ENCODE measurements at regions not wholly inside any gene's neighbourhood (a gene's known extent, or its start where the extent isn't known, plus 50 kb on each side); places are given as distances from the start of the nearest gene placed in this dataset.
"Not testable (repeated sequence)": the region's sequence is repeated elsewhere in the genome, so short reads cannot be mapped to it uniquely, and the experiment has no call there.

- no peaks in the 10 kb centered on the region for H3K79me2 ChIP-seq
- no peaks in the 10 kb centered on the region for H3K27me3 ChIP-seq (ENCODE audit: control insufficient read depth, insufficient read depth, low read length)
- no peak overlapping the region for H3K4me3 ChIP-seq (ENCODE audit: low read depth, low read length)
- H3K9ac ChIP-seq, result no peak overlapping the region
- H3K4me1 ChIP-seq, result no peaks in the 10 kb centered on the region
- H3K4me2 ChIP-seq (ENCODE audit: low read length), result no peak overlapping the region
- no peaks in the 10 kb centered on the region for H3K9me3 ChIP-seq (ENCODE audit: control insufficient read depth, low read length)
- H3K27ac ChIP-seq, result no peak overlapping the region
- H3K36me3 ChIP-seq (ENCODE audit: control insufficient read depth, insufficient read depth, low read length), result no peaks in the 10 kb centered on the region
- no peak overlapping the region for H2AFZ ChIP-seq
- no peak for TF ChIP-seq CTCF (IDR thresholded peaks at IDR 0.05)
Observed at GRCh38 chr9:7636838-7637467, 162.6 kb downstream of the DMAC1 start.

DNA sequence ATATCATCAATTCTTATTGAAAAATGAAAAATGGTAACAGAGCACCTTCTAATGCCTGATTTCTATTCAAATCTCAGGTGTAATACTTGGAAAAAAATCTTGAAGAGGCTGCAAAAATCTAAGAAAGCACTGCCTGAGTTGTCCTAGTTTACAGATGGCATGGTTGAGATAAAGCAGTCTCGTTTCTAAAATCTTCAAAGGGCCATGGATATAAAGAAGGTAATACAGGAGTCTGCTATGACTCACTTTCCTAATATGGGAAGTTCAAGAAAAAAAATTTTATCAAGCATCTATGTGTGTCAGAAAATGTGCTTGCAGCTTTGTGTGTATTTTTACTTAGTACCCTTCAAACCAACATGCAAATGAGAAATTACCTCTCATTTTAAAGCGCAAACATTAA is 163.3 kb downstream of the DMAC1 start:
- Histone ChIP-seq H3K27me3 (ENCODE audit: control insufficient read depth, insufficient read depth, low read length) (no peaks in the 10 kb centered on the region), H2AFZ (no peak overlapping the region), H3K9ac (no peak overlapping the region), H3K4me1 (no peaks in the 10 kb centered on the region), H3K79me2 (no peaks in the 10 kb centered on the region), H3K4me3 (ENCODE audit: low read depth, low read length) (no peak overlapping the region), H3K4me2 (ENCODE audit: low read length) (no peak overlapping the region), H3K36me3 (ENCODE audit: control insufficient read depth, insufficient read depth, low read length) (no peaks in the 10 kb centered on the region), H3K9me3 (ENCODE audit: control insufficient read depth, low read length) (no peaks in the 10 kb centered on the region), H3K27ac (no peak overlapping the region)
- no peak for TF ChIP-seq CTCF (IDR thresholded peaks at IDR 0.05)

DNA sequence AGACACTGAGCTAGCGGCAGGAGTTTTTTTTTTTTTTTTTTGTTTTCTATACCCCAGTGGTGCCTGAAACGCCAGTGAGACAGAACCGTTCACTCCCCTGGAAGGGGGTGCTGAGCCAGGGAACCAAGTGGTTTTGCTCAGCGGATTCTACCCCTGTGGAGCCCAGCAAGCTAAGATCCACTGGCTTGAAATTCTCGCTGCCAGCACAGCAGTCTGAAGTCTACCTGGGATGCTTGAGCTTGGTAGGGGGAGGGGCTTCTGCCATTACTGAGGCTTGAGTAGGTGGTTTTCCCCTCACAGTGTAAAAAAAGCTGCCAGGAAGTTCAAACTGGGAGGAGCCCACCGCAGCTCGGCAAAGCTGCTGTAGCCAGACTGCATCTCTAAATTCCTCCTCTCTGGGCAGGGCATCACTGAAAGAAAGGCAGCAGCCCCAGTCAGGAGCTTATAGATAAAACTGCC is 173.0 kb downstream of the DMAC1 start:
- H2AFZ ChIP-seq; H3K4me3 ChIP-seq (ENCODE audit: low read depth, low read length); H3K27ac ChIP-seq; H3K4me2 ChIP-seq (ENCODE audit: low read length); H3K79me2 ChIP-seq; H3K36me3 ChIP-seq (ENCODE audit: control insufficient read depth, insufficient read depth, low read length); H3K4me1 ChIP-seq; H3K9me3 ChIP-seq (ENCODE audit: control insufficient read depth, low read length); H3K27me3 ChIP-seq (ENCODE audit: control insufficient read depth, insufficient read depth, low read length); H3K9ac ChIP-seq: not testable (repeated sequence)

- no peak overlapping the region for H3K4me2 ChIP-seq (ENCODE audit: low read length)
- no peaks in the 10 kb centered on the region for H3K79me2 ChIP-seq
- H3K4me3 ChIP-seq (ENCODE audit: low read depth, low read length), result no peak overlapping the region
- H3K4me1 ChIP-seq, result no peaks in the 10 kb centered on the region
- no peak for TF ChIP-seq CTCF (IDR thresholded peaks at IDR 0.05)
- no peak overlapping the region for H2AFZ ChIP-seq
- H3K9ac ChIP-seq, result no peak overlapping the region
- H3K36me3 ChIP-seq (ENCODE audit: control insufficient read depth, insufficient read depth, low read length), result no peaks in the 10 kb centered on the region
- H3K9me3 ChIP-seq (ENCODE audit: control insufficient read depth, low read length), result no peaks in the 10 kb centered on the region
- H3K27me3 ChIP-seq (ENCODE audit: control insufficient read depth, insufficient read depth, low read length), result no peaks in the 10 kb centered on the region
- H3K27ac ChIP-seq, result no peak overlapping the region
Observed at GRCh38 chr9:7622481-7622880, 177.1 kb downstream of the DMAC1 start.

DNA sequence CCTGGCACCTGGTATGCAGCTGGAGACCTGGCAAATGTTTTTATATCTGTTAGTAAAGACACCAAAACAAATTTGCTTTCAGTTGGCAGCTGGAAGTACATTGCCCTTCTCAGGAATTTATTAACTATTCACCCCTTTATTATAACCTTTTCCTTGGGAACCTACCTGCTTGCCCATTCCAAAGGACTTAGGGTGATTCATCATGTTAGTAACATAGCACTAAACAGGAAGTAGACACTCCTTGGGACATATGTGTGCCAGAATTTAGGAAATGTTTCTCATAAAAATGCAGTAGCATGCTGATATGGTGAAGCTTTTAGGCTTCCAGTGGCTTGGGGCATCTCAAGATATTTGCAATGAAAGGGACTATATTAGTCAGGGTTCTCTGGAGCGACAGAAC is 184.2 kb downstream of the DMAC1 start:
- Histone ChIP-seq H3K27me3 (ENCODE audit: control insufficient read depth, insufficient read depth, low read length) (no peaks in the 10 kb centered on the region), H3K36me3 (ENCODE audit: control insufficient read depth, insufficient read depth, low read length) (no peaks in the 10 kb centered on the region), H3K9me3 (ENCODE audit: control insufficient read depth, low read length) (no peaks in the 10 kb centered on the region), H3K27ac (no peak overlapping the region), H3K4me1 (no peaks in the 10 kb centered on the region), H3K79me2 (no peaks in the 10 kb centered on the region), H3K9ac (no peak overlapping the region), H3K4me3 (ENCODE audit: low read depth, low read length) (no peak overlapping the region), H3K4me2 (ENCODE audit: low read length) (no peak overlapping the region), H2AFZ (no peak overlapping the region)
- TF ChIP-seq CTCF (IDR thresholded peaks at IDR 0.05), result no peak
